Left kidney (tissue), 1 donor: ENCODE measurements at regions not wholly inside any gene's neighbourhood (a gene's known extent, or its start where the extent isn't known, plus 50 kb on each side); places are given as distances from the start of the nearest gene placed in this dataset.

ENCODE experiments used
- DNase-seq: peaks from one replicate; pipeline ENCODE4 v3.0.0-alpha.2; 2013

GRCh38 chr17:36661047-36661666, 59.8 kb downstream of the MRM1 start:
- no peak for DNase-seq

- no peak for DNase-seq
Observed at GRCh38 chr17:36661688-36662087, 60.3 kb downstream of the MRM1 start.

GRCh38 chr17:36665417-36665816, 64.0 kb downstream of the MRM1 start:
- no peak for DNase-seq

GRCh38 chr17:36667922-36668321, 66.5 kb downstream of the MRM1 start:
- DNase-seq = no peak

- no peak for DNase-seq
Observed at GRCh38 chr17:36668824-36669223, 67.4 kb downstream of the MRM1 start.

GRCh38 chr17:36671144-36671543, 69.8 kb downstream of the MRM1 start:
- DNase-seq = no peak

GRCh38 chr17:36672403-36672918, 71.1 kb downstream of the MRM1 start:
- DNase-seq = no peak

- no peak for DNase-seq
Observed at GRCh38 chr17:36673068-36673467, 71.7 kb downstream of the MRM1 start.

GRCh38 chr17:36673637-36674277, 72.4 kb downstream of the MRM1 start:
- DNase-seq = no peak

GRCh38 chr17:36674278-36674650, 72.9 kb downstream of the MRM1 start:
- DNase-seq = no peak

- DNase-seq = no peak
Observed at GRCh38 chr17:36675250-36675649, 73.9 kb downstream of the MRM1 start.

GRCh38 chr17:36675786-36676185, 74.4 kb downstream of the MRM1 start:
- DNase-seq = no peak

- DNase-seq = no peak
Observed at GRCh38 chr17:36679815-36680467, 78.6 kb downstream of the MRM1 start.

GRCh38 chr17:36680701-36681202, 79.4 kb downstream of the MRM1 start:
- DNase-seq = no peak

GRCh38 chr17:36682773-36683172, 81.4 kb downstream of the MRM1 start:
- no peak for DNase-seq

GRCh38 chr17:36683387-36683786, 82.0 kb downstream of the MRM1 start:
- no peak for DNase-seq

GRCh38 chr17:36684134-36684533, 82.8 kb downstream of the MRM1 start:
- no peak for DNase-seq

GRCh38 chr17:36686123-36686669, 84.8 kb downstream of the MRM1 start:
- DNase-seq = no peak

GRCh38 chr17:36687736-36688135, 86.4 kb downstream of the MRM1 start:
- no peak for DNase-seq

- no peak for DNase-seq
Observed at GRCh38 chr17:36689089-36689667, 87.8 kb downstream of the MRM1 start.

- DNase-seq = no peak
Observed at GRCh38 chr17:36690190-36690589, 88.8 kb downstream of the MRM1 start.

- DNase-seq = no peak
Observed at GRCh38 chr17:36691606-36692005, 90.2 kb downstream of the MRM1 start.

GRCh38 chr17:36695082-36695481, 93.7 kb downstream of the MRM1 start:
- DNase-seq = no peak
